ENCODE measurements at regions not wholly inside any gene's neighbourhood (a gene's known extent, or its start where the extent isn't known, plus 50 kb on each side); places are given as distances from the start of the nearest gene placed in this dataset.

DNA sequence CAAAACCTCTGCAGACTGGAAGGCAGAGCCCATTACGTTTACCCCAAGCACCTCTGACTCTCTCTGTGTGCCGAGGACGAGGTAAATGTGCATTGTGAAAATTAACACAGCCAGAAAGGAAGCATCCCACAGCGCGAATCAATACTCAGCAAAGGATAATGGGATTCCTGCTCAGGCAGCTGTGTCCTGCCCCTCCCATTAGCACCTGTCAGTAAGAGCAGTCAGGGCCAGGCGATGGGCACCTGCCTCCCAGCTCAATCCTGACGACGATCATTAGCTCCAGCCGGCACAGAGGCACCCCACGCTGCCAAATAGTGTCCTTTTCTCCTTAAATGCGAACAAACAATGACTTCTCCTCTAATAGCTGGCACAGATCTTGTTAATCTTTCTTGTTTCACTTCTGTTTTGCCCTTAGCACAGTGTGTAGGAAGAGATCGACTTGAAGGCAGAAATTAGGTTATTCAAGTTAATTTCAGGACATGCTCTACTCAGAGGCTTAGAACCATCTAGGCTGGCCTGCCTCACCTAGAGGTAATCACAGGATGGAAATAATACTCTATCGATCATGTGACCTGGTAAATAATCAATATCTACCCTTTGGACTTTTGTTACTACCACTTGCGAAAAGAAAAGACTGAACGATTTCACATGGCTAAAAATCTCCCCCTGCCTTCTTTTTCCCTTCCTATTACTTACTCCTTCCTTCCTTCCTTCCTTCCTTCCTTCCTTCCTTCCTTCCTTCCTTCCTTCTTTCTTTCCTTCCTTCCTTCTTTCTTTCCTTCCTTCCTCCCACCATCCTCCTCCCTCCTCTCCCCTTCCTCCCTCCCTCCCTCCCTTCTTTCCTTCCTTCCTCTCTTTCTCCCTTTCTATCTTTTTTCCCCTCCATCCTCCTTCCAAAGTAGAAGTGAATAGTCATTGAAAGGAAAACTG is 487.9 kb upstream of the ID2 start:
- TF ChIP-seq, protein P1, sequence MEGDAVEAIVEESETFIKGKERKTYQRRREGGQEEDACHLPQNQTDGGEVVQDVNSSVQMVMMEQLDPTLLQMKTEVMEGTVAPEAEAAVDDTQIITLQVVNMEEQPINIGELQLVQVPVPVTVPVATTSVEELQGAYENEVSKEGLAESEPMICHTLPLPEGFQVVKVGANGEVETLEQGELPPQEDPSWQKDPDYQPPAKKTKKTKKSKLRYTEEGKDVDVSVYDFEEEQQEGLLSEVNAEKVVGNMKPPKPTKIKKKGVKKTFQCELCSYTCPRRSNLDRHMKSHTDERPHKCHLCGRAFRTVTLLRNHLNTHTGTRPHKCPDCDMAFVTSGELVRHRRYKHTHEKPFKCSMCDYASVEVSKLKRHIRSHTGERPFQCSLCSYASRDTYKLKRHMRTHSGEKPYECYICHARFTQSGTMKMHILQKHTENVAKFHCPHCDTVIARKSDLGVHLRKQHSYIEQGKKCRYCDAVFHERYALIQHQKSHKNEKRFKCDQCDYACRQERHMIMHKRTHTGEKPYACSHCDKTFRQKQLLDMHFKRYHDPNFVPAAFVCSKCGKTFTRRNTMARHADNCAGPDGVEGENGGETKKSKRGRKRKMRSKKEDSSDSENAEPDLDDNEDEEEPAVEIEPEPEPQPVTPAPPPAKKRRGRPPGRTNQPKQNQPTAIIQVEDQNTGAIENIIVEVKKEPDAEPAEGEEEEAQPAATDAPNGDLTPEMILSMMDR (IDR thresholded peaks at IDR 0.05; ENCODE audit: unreplicated experiment in 3 of 3): no peak
- Mint-ChIP-seq H3K27ac (no peak overlapping the region), H3K4me1 (peaks cover 13% of the 10 kb centered on the region), H3K36me3 (ENCODE audit: low read depth) (no peaks in the 10 kb centered on the region), H3K9me3 (no peaks in the 10 kb centered on the region), H3K27me3 (ENCODE audit: low read depth) (peaks cover 12% of the 10 kb centered on the region), H3K4me3 (no peak overlapping the region)

DNA sequence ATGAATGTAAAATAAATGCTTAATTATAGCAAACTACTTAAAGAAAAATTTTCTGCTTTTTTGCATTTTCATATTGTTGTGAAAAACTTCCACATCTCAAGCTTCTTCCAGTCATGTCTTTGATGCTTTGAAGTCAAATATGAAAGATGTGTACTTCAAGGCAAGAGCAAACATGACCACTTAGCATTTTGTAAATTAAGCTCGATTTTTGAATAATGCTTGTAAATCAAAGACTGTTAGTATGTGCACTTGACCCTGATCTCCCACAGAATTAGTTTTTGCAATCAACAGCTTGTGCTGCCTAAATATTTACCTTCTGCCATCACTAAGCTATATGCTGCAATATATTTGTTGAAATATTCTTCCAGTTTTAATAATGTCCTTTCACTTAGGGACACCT is 486.1 kb upstream of the ID2 start:
- Mint-ChIP-seq H3K9me3 (peaks cover 5% of the 10 kb centered on the region), H3K4me3 (no peak overlapping the region), H3K4me1 (peaks cover 13% of the 10 kb centered on the region), H3K36me3 (ENCODE audit: low read depth) (no peaks in the 10 kb centered on the region), H3K27me3 (ENCODE audit: low read depth) (peaks cover 20% of the 10 kb centered on the region), H3K27ac (no peak overlapping the region)
- TF ChIP-seq, protein P1 (IDR thresholded peaks at IDR 0.05; ENCODE audit: unreplicated experiment in 3 of 3): no peak

DNA sequence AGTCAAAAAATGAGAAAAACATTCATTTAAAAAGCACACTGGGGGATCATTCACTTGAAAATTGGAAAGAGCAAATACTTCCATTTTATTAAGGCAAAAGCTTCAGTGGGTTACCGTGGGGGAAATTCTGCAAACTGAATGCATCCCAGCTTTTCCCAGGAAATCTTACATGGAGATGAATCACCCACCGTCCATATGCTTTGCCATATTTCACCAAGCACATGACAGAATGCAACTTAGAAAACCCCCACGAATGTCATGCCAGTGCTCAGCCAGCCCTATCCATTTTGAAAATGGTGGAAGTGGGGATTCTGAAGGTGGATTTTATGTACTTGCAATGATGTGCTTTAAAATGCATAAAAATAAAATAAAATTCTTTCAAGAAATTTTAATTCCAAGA is 485.5 kb upstream of the ID2 start:
- H3K9me3 Mint-ChIP-seq: peaks cover 5% of the 10 kb centered on the region
- peaks cover 24% of the 10 kb centered on the region for H3K27me3 Mint-ChIP-seq (ENCODE audit: low read depth)
- no peaks in the 10 kb centered on the region for H3K36me3 Mint-ChIP-seq (ENCODE audit: low read depth)
- no peak overlapping the region for H3K4me3 Mint-ChIP-seq
- H3K27ac Mint-ChIP-seq: no peak overlapping the region
- peaks cover 13% of the 10 kb centered on the region for H3K4me1 Mint-ChIP-seq
- TF ChIP-seq, protein P1 (IDR thresholded peaks at IDR 0.05; ENCODE audit: unreplicated experiment in 3 of 3): no peak

DNA sequence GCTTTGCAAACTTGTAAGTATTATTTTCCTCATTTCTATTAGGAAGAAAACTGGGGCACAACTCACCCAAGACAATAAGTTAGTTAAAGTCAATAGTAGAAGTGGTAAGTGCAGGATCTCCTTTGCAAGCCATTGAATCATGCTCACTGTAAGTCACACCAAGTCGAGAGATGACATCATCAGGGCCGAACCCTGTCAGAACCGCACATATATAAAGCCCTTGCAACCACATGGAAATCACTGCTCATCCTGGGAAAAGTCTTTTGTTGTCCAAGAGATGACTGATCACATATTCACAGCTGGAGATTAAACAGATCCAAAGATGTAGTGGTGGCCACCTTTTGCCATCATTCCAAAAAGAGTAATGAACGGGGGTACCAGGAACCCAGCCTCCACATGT is 484.8 kb upstream of the ID2 start:
- Mint-ChIP-seq H3K4me3 (no peak overlapping the region), H3K4me1 (peaks cover 13% of the 10 kb centered on the region), H3K27ac (no peak overlapping the region), H3K36me3 (ENCODE audit: low read depth) (no peaks in the 10 kb centered on the region), H3K27me3 (ENCODE audit: low read depth) (peaks cover 24% of the 10 kb centered on the region), H3K9me3 (peaks cover 5% of the 10 kb centered on the region)
- TF ChIP-seq, protein P1 (IDR thresholded peaks at IDR 0.05; ENCODE audit: unreplicated experiment in 3 of 3): no peak

DNA sequence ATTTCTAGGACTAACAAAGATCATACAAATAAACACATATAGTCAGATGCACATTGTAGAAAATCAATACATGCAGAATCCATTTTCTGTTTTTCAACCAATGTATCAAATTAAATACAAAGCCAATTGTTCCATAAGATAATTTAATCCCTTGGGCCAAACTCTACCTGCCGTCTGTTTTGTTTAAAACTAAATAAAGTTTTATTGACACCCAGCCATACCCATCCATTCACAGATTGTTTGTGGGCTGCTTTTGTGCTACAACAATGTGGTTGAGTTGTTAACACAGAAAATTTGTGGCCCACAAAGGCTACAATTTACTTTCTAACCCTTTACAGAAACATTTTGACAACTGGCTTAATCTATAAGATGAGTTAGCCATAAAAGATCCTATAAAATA is 484.0 kb upstream of the ID2 start:
- Mint-ChIP-seq H3K36me3 (ENCODE audit: low read depth) (no peaks in the 10 kb centered on the region), H3K4me1 (peaks cover 13% of the 10 kb centered on the region), H3K4me3 (no peak overlapping the region), H3K9me3 (peaks cover 5% of the 10 kb centered on the region), H3K27me3 (ENCODE audit: low read depth) (peaks cover 24% of the 10 kb centered on the region), H3K27ac (no peak overlapping the region)
- TF ChIP-seq, protein P1 (IDR thresholded peaks at IDR 0.05; ENCODE audit: unreplicated experiment in 3 of 3): no peak

Measured in nephron (organoid).